ENCODE measurements at regions not wholly inside any gene's neighbourhood (a gene's known extent, or its start where the extent isn't known, plus 50 kb on each side); places are given as distances from the start of the nearest gene placed in this dataset.

DNA sequence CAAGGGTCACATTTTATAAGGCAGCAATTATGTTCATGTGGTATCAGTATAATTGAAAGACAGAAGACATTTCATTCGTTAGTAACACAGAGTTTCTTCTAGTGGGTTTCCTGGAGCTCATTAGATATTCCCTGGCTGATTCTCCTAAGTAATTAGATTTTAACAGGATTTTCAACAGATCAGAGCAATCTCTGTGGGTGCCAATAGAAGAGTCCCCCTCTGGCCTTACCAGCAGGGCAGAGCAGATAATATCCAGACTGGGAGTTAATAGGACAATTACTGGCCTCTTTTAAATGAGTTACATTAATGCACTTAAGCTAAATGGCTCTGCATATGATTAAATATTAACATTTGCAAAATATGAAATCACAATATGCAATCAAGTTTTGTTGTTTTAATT, 74.2 kb upstream of the FOXD3 start:
- DNase-seq (ENCODE audit: low spot score): no peak
- no peaks in the 10 kb centered on the region for H3K27me3 ChIP-seq (replicated peaks; ENCODE audit: insufficient read depth)
- no peaks in the 10 kb centered on the region for H3K9me3 ChIP-seq
- intact Hi-C loops (cut with DNase I): no loop called here
- WGBS: 64% methylated on average over 1 of the region's 1 CpG
- H3K4me1 ChIP-seq (replicated peaks): no peaks in the 10 kb centered on the region
- TF ChIP-seq POLR2A (IDR thresholded peaks at IDR 0.05) (no peak), POLR2AphosphoS5 (IDR thresholded peaks at IDR 0.05) (no peak)
- TF ChIP-seq, protein P1, sequence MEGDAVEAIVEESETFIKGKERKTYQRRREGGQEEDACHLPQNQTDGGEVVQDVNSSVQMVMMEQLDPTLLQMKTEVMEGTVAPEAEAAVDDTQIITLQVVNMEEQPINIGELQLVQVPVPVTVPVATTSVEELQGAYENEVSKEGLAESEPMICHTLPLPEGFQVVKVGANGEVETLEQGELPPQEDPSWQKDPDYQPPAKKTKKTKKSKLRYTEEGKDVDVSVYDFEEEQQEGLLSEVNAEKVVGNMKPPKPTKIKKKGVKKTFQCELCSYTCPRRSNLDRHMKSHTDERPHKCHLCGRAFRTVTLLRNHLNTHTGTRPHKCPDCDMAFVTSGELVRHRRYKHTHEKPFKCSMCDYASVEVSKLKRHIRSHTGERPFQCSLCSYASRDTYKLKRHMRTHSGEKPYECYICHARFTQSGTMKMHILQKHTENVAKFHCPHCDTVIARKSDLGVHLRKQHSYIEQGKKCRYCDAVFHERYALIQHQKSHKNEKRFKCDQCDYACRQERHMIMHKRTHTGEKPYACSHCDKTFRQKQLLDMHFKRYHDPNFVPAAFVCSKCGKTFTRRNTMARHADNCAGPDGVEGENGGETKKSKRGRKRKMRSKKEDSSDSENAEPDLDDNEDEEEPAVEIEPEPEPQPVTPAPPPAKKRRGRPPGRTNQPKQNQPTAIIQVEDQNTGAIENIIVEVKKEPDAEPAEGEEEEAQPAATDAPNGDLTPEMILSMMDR (IDR thresholded peaks at IDR 0.05): no peak
- no peak overlapping the region for H3K27ac ChIP-seq
- no peak overlapping the region for H3K4me3 ChIP-seq
- no peaks in the 10 kb centered on the region for H3K36me3 ChIP-seq

DNA sequence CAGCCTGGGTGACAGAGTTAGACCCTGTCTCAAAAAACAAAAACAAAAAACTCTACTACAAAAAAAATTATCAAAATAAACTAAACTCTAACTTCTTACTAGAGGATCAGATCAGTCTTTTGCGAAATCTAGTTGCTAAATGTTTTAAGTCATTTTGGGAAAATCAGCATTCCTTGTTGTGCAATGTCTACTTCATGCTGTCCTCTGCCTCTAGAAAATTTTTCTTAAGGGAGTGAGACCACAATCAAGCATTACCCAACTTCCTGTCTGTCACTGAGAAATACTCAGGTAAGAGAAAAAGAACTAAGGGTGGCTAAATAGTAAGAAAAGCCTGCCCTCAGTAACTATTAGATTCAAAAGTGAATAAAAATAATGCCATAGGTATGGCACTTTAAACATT, 67.2 kb upstream of the FOXD3 start:
- H3K36me3 ChIP-seq: no peaks in the 10 kb centered on the region
- no peaks in the 10 kb centered on the region for H3K27me3 ChIP-seq (replicated peaks; ENCODE audit: insufficient read depth)
- no peaks in the 10 kb centered on the region for H3K4me1 ChIP-seq (replicated peaks)
- DNase-seq (ENCODE audit: low spot score): no peak
- WGBS: 87% methylated on average over 1 of the region's 1 CpG
- no peak overlapping the region for H3K27ac ChIP-seq
- no peaks in the 10 kb centered on the region for H3K9me3 ChIP-seq
- intact Hi-C loops (cut with DNase I): no loop called here
- TF ChIP-seq POLR2AphosphoS5 (IDR thresholded peaks at IDR 0.05) (no peak), POLR2A (IDR thresholded peaks at IDR 0.05) (no peak)
- TF ChIP-seq, protein P1 (IDR thresholded peaks at IDR 0.05): no peak
- no peak overlapping the region for H3K4me3 ChIP-seq

DNA sequence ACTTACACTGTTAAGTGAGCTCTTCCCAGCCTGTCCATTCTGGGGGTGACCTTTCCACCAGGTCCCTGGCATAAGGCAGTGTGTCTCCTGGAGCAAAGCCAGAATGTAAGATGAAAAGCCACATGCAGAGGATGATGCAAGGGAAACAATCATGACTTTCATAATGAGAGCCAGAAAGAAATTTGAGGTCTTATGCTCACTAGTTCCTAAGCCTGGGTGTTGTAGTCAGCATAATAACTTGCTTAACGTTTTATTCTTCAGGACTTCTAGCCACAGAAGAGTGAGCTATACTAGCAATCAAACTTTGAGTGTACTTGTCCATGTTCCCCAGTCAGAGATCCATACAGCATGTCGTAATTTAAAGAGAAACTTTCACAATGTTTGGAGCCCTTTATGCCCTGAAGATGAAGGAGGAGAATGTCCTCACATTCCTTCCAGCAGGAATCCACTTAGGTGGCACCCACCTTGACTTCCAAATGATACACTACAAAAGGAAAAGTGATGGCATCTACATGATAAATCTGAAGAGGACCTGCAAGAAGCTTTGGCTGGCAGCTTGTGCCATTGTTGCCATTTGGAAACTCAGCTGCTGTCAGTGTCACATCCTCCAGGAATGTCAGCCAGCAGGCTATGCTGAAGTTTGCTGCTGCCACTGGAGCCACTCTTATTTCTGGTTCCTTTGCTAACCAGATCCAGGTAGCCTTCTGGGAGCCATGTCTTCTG, 60.5 kb upstream of the FOXD3 start:
- 54% methylated on average over 2 of the region's 2 CpGs for WGBS

DNA sequence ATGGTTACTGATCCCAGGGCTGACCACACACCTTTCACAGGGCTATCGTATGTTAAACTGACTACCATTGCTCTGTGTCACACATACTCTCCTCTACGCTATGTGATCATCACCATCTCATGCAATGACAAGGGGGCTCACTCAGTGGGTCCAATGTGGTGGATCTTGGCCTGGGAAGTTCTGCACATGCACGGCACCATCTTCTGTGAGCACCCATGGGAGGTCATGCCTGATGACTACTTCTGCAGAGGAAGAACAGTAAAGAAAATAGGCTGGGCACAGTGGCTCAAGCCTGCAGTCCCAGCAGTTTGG, 60.0 kb upstream of the FOXD3 start:
- H3K27me3 ChIP-seq (replicated peaks; ENCODE audit: insufficient read depth): no peaks in the 10 kb centered on the region
- intact Hi-C loops (cut with DNase I): no loop called here
- no peak overlapping the region for H3K27ac ChIP-seq
- TF ChIP-seq POLR2A (IDR thresholded peaks at IDR 0.05): no peak
- no peak for TF ChIP-seq POLR2AphosphoS5 (IDR thresholded peaks at IDR 0.05)
- TF ChIP-seq, protein P1 (IDR thresholded peaks at IDR 0.05): no peak
- 92% methylated on average over 3 of the region's 3 CpGs for WGBS
- no peak overlapping the region for H3K4me3 ChIP-seq
- DNase-seq (ENCODE audit: low spot score): no peak
- no peaks in the 10 kb centered on the region for H3K4me1 ChIP-seq (replicated peaks)
- H3K9me3 ChIP-seq: no peaks in the 10 kb centered on the region
- no peaks in the 10 kb centered on the region for H3K36me3 ChIP-seq

More for the DNA sequence above, 60.5 kb upstream of the FOXD3 start:
- Histone ChIP-seq H3K36me3 (no peaks in the 10 kb centered on the region), H3K27ac (no peak overlapping the region), H3K4me3 (no peak overlapping the region), H3K9me3 (no peaks in the 10 kb centered on the region), H3K27me3 (replicated peaks; ENCODE audit: insufficient read depth) (no peaks in the 10 kb centered on the region), H3K4me1 (replicated peaks) (no peaks in the 10 kb centered on the region)
- DNase-seq (ENCODE audit: low spot score): no peak
- intact Hi-C loops (cut with DNase I): no loop called here
- no peak for TF ChIP-seq POLR2AphosphoS5 (IDR thresholded peaks at IDR 0.05)
- TF ChIP-seq, protein P1 (IDR thresholded peaks at IDR 0.05): no peak
- no peak for TF ChIP-seq POLR2A (IDR thresholded peaks at IDR 0.05)

DNA sequence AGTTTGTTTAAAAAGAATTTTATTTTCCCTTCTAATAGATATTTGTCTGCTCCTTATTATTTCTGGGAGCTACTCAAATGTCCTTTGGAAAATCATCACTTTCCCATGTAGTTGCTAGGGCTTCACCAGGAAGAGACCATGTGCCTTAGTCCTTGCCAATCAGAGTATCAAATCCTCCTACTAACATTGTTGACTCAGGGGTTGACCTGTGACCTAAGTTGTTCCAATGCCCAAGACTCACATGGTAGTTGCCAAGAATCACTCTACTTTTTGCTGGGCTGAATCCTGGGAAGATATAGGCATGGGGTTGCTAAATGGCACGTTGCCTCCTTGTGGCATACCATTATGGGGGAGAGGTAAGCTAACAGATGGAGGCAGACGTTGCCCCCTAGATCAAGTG, 58.2 kb upstream of the FOXD3 start:
- no peak for DNase-seq (ENCODE audit: low spot score)
- WGBS: 66% methylated on average over 2 of the region's 2 CpGs
- no peak overlapping the region for H3K4me3 ChIP-seq

More for the DNA sequence above, 58.2 kb upstream of the FOXD3 start:
- TF ChIP-seq, protein P1 (IDR thresholded peaks at IDR 0.05): no peak
- TF ChIP-seq POLR2AphosphoS5 (IDR thresholded peaks at IDR 0.05): no peak
- no peak for TF ChIP-seq POLR2A (IDR thresholded peaks at IDR 0.05)
- intact Hi-C loops (cut with DNase I): no loop called here
- Histone ChIP-seq H3K9me3 (no peaks in the 10 kb centered on the region), H3K36me3 (no peaks in the 10 kb centered on the region), H3K4me1 (replicated peaks) (no peaks in the 10 kb centered on the region), H3K27ac (no peak overlapping the region), H3K27me3 (replicated peaks; ENCODE audit: insufficient read depth) (no peaks in the 10 kb centered on the region)

Data from prostate gland (tissue), 2 donors.